ENCODE measurements at regions not wholly inside any gene's neighbourhood (a gene's known extent, or its start where the extent isn't known, plus 50 kb on each side); places are given as distances from the start of the nearest gene placed in this dataset.

- DNase-seq = no peak
Measured at GRCh38 chr2:122939796-122940195, 1085.3 kb upstream of the CNTNAP5 start.

- no peak for DNase-seq
Measured at GRCh38 chr2:122949523-122949922, 1075.6 kb upstream of the CNTNAP5 start.

GRCh38 chr2:122955776-122956175 is 1069.3 kb upstream of the CNTNAP5 start:
- DNase-seq = no peak

DNA sequence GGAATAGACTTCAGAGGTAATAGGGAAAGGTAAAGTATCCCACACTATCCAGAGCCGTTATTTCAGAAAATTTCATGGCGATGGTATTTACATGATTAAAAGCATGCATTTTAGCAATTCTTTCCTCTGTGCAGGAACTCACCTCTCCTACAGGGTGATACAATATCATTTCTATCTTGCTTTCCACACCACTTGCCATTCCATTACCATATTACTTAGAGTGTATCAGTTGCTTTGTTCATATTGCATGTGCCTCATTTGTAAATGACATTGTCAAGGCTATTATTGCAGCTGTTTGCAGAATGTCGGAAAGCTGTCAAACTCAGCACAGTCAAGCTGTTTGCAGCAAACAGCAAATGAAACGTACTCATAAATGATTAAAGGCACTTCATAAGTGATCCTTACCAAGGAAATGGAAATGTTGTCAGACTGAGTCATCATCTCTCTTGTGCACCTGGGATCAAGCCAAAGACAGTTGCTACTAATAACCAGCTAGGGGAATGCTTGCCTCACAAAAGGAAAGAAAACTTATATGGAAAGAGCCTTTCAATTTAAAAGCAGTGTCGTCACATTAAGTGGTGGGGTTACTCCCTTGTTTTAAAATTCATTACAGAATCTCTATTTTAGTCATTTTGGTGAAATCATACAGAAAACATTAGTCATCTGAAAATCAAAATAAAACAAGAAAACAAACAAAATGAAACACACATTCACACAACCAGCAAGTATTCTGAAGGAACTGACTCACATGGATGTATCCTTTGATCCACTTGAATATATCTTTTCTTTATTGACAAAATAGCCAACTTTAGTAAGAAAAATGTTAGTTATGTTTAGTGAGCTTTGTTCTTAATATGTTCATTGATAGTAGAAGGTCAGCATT is 1064.1 kb upstream of the CNTNAP5 start:
- DNase-seq = no peak

DNA sequence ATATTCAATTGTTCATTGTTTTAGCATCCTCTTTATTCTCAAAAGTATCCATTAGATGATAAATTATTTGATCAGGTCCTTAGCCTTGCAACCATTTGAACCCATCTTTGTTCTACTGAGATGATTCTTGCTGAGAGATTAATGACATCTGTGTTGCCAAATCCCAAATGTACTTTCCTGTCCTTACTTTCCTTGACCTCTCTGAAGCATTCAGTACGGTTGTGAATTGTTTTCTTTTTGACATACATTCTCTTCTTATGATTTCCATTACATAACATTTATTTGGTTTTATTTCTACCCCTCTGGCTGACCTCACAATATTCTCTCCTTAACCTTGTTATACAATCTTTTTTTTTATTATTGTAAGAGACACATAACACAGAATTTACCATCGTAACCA is 1058.6 kb upstream of the CNTNAP5 start:
- DNase-seq = no peak

GRCh38 chr2:122977580-122977979 is 1047.5 kb upstream of the CNTNAP5 start:
- DNase-seq = no peak

DNA sequence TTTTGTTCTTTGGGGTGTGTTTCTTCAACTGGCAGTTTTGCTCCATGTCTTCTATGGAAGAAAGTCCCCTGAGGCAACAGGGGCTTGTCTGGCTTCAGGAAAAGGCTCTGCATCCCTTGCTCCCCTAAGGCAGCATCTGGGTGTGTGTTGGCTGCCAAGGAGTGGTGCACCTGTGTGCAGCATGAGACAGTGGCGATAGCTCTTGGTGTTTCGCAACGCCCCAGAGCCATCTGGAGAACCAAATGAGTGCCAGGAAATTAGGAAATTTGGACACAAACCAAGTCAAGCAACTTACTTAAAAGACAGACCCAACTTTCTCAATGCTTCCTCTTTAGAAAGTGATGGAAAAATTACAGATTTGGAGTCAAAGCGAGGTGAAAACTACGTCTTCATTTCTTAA is 1044.4 kb upstream of the CNTNAP5 start:
- peak; percentile 58 to 65 for DNase-seq

DNA sequence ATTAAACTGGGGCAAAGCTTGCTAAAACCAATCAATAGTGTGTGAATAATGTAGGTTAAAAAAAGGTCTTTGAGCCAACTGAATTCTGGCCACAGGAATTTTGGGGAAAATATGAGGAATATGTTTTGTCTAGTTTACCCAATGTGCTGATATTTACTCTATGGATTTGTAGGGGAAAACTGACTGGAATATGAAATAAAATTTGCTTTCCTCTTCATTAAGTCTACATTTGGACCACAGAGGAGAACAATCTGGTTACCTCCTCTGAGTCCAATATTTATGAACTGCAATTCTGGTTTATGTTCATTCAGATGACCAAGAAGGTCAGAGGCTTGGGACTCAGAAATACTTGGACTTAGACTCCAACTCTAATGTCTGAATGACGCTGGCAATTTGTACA is 1042.2 kb upstream of the CNTNAP5 start:
- no peak for DNase-seq

DNA sequence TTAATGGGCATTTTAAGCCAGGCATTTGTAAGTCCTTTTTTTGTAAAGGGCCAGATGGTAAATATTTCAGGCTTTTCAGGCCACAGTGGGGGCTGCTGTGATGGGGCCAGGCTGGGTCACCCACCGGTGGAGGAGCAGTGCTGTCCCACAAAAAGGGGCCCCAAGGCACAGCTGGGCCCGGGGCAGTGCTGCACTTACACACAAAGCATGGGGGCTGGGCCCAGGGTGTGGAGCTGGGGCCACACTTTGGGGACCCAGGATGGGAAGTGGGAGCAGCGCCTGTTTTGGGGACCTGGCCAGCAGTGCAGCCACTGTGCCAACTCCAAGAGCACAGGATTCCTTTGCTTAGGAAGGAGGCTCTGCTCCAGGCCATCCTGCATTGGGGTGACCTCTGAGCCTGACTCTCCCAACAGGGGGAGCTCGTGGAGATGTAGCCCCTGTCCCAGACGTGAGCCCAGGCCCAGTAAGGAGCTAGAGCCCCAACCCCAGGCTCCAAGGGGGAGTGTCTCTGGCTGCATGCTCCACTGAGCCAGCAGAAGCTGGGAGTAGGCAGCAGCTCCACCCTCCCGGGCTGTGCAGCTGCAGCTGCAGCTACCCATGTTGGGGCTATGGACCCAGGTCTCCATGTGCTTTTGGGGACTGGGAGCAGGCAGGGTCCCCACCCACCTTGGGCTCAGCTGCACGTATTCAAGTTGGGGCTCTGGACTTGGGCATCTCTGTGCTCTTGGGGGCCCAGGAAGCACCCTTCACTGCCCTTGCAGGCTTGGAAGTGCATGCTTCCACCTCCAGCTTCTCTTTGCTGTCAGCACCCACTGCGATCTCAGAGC is 1036.5 kb upstream of the CNTNAP5 start:
- DNase-seq = no peak

- no peak for DNase-seq
Measured at GRCh38 chr2:122993592-122993991, 1031.5 kb upstream of the CNTNAP5 start.

GRCh38 chr2:122999258-122999657 is 1025.8 kb upstream of the CNTNAP5 start:
- DNase-seq = no peak

GRCh38 chr2:122999821-123000220 is 1025.3 kb upstream of the CNTNAP5 start:
- DNase-seq = no peak

- DNase-seq = no peak
Measured at GRCh38 chr2:123002660-123003248, 1022.3 kb upstream of the CNTNAP5 start.

GRCh38 chr2:123015186-123015585 is 1009.9 kb upstream of the CNTNAP5 start:
- DNase-seq = no peak

DNA sequence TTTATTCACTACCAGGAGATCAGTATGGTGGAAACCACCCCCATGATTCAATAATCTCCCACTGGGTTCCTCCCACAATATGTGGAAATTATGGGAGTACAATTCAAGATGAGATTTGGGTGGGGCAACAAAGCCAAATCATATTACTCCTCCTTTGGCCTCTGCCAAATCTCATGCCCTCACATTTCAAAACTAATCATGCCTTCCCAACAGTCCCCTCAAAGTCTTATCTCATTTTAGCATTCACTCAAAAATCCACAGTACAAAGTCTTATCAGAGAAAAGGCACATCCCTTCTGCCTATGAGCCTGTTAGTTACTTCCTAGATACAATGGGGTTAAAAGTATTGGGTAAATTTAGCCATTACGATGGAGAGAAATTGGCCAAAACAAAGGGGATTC is 989.5 kb upstream of the CNTNAP5 start:
- DNase-seq = no peak

DNA sequence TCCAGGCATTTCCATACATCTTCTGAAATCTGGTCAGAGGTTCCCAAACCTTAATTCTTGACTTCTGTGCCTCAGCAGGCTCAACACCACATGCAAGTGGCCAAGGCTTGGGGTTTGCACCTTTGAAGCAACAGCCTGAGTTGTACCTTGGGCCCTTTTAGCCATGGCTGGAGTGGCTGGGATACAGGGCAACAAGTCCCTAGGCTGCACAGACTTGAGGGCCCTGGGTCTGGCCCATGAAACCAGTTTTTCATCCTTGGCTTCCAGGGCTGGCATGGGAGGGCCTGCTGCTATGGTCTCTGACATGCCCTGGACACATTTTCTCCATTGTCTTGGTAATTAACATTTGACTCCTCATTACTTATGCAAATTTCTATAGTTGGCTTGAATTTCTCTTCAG is 988.8 kb upstream of the CNTNAP5 start:
- no peak for DNase-seq

DNA sequence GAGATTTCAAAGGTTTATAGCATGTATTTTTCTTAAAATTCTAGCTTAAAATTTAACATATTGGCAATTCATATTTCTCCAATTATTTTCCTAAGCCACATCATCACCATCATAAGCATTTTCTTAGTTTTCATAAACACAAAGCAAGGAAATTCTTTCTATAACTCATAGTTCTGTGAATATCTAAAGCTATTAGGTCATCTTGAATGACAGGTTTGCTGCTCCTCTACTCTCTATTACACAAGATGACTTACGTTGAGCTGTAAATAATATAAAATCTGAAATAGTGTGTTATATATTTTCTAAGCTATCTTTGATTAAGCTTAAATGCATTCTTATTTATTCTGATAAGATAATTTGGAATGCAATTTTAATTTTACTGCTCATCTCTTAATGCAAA is 984.6 kb upstream of the CNTNAP5 start:
- no peak for DNase-seq

GRCh38 chr2:123043458-123043857 is 981.6 kb upstream of the CNTNAP5 start:
- DNase-seq = no peak

- no peak for DNase-seq
Measured at GRCh38 chr2:123045713-123046112, 979.4 kb upstream of the CNTNAP5 start.

DNA sequence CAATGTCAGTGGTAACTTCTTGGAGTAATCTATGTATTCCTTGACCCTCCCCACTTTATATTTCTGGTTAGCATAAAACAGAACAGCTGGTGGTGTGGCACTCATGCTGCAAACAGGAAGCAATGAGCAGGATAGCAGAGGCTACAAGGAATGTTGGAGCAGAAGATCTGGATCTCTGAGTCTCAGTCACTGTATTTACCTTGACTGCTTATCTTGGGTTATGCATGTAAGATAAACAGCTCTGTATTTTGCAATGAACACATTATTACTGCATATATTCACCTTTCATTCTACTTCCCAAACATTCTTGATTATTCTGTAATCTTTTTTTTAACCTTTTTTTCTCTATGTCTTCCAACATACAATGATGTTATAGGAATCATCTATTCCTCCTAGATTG is 977.9 kb upstream of the CNTNAP5 start:
- no peak for DNase-seq

- no peak for DNase-seq
Measured at GRCh38 chr2:123051136-123051535, 974.0 kb upstream of the CNTNAP5 start.

GRCh38 chr2:123061534-123061933 is 963.6 kb upstream of the CNTNAP5 start:
- no peak for DNase-seq

DNA sequence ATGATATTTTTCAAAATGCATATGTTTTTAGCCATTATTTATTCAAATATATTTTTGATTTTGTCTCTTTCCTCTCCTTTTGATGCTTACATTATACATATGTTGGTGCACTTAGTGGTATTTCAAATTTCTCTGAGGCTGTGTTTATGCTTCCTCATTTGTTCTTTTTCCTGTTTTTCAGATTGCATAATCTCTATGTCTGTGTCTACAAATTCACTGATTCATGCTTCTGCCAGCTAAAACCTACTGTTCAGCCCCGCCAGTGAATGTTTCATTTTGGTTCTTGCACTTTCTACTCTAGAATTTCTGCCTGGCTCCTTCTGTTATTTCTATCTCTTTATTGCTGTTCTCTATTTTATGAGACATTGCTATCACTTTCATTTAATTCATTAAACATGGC is 951.7 kb upstream of the CNTNAP5 start:
- DNase-seq = peak; percentile 23 to 28

DNA sequence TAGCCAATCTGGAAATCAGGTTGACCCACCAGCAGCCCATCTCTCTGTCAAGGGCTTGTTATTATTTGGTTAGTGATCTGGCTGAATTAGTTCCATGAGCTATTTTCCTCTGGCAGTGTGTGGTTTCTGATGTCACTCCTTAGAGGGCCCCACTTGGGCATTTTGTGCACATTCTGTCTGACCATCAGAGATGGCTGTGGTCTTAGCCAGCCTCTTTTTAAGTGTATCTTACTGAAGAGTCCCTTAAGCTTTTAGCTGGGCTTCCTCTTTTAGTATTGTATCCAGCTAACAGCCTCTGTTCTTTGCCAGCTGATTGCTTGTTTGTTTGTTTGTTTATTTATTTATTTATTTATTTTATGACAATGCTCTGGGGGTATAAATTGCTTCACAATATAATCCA is 951.1 kb upstream of the CNTNAP5 start:
- no peak for DNase-seq

Measured in AML-193 (cell line).